HL-60 (cell line): ENCODE measurements at regions not wholly inside any gene's neighbourhood (a gene's known extent, or its start where the extent isn't known, plus 50 kb on each side); places are given as distances from the start of the nearest gene placed in this dataset.

Experiments used
- CTCF ChIP-seq: IDR thresholded peaks from one replicate; pipeline ENCODE4 v1.5.1; 2011; ENCODE audit warnings: low read length, control low read depth, inconsistent platforms; ENCODE audit not compliant: insufficient read depth
- POLR2AphosphoS5 ChIP-seq: IDR thresholded peaks from 2 replicates; pipeline ENCODE4 v1.6.1; 2012; ENCODE audit warnings: low read depth
- SPI1 ChIP-seq: IDR thresholded peaks from 2 replicates; pipeline ENCODE4 v1.6.1; 2012; ENCODE audit warnings: low read depth, mild to moderate bottlenecking, borderline replicate concordance

- no peak for TF ChIP-seq CTCF
- no peak for TF ChIP-seq POLR2AphosphoS5
- no peak for TF ChIP-seq SPI1
Observed at GRCh38 chr11:97359016-97359415, 969.2 kb downstream of the JRKL start.
